Astrocyte of the cerebellum (primary cell): ENCODE measurements at regions not wholly inside any gene's neighbourhood (a gene's known extent, or its start where the extent isn't known, plus 50 kb on each side); places are given as distances from the start of the nearest gene placed in this dataset.
"Not testable (repeated sequence)": the region's sequence is repeated elsewhere in the genome, so short reads cannot be mapped to it uniquely, and the experiment has no call there.

ENCODE experiments used
- DNase-seq: peaks from one replicate; pipeline ENCODE4 v3.0.0-alpha.2; 2011; ENCODE audit warnings: low read depth
- H3K4me3 ChIP-seq: 2 replicates; pipeline ENCODE4 v1.5.1; 2011; ENCODE audit warnings: mild to moderate bottlenecking, low read depth, low read length, moderate library complexity
- in situ Hi-C: cut with HindIII; loops from 2 replicates; pipeline ENCODE4 v1.10.0; 2017; ENCODE audit warnings: low sequenced_read_pairs
- TF ChIP-seq, protein P1 (sequence below): IDR thresholded peaks from 2 replicates; pipeline ENCODE4 v1.5.1; 2012; ENCODE audit warnings: low read length, low read depth, moderate library complexity, mild to moderate bottlenecking; ENCODE audit errors: missing control alignments

DNA sequence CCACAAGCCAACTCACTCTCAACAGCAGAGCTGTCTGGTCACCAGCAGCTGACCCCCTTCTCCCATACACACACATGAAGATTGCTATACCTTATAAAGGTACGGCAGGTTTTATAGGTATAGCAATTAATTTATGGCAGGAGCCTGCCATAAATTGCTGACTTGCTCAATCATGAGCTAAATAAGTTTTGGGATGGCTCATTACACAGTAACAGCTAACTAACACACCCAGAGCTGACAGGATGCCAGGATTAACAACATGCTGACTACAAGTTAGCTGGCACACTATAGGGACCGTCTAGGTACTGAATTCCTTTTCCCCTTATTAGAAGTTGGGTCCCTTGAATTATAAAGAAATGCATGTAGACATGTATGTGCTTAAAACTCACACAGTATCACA, 150.3 kb upstream of the KCNJ18 start:
- no peak overlapping the region for H3K4me3 ChIP-seq
- TF ChIP-seq, protein P1, sequence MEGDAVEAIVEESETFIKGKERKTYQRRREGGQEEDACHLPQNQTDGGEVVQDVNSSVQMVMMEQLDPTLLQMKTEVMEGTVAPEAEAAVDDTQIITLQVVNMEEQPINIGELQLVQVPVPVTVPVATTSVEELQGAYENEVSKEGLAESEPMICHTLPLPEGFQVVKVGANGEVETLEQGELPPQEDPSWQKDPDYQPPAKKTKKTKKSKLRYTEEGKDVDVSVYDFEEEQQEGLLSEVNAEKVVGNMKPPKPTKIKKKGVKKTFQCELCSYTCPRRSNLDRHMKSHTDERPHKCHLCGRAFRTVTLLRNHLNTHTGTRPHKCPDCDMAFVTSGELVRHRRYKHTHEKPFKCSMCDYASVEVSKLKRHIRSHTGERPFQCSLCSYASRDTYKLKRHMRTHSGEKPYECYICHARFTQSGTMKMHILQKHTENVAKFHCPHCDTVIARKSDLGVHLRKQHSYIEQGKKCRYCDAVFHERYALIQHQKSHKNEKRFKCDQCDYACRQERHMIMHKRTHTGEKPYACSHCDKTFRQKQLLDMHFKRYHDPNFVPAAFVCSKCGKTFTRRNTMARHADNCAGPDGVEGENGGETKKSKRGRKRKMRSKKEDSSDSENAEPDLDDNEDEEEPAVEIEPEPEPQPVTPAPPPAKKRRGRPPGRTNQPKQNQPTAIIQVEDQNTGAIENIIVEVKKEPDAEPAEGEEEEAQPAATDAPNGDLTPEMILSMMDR = no peak
- in situ Hi-C loops = loop anchor here (25.0 kb wide), 1 partner anchor 255 kb away; the partner anchor contains the start of gene MAP2K3
- no peak for DNase-seq

DNA sequence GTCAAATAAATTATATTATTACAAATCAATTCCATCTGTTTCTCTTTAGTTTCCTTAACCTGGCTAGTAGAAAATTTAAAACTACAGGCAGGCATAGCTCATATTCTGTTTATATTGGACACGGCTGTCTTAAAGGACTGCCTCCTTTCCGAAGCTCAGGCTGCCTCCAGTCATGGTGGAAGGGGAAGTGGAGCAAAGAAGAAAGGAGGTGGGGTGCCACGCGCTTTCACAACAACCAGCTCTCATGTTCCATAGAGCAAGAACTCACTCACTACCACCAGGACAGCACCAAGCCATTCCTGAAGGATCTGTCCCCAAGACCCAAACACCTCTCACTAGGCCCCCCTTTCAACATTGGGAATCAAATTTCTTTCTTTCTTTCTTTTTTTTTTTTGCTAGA, 149.3 kb upstream of the KCNJ18 start:
- TF ChIP-seq, protein P1 = no peak
- no peak for DNase-seq
- in situ Hi-C loops = loop anchor here (25.0 kb wide), 1 partner anchor 256 kb away; the partner anchor contains the start of gene MAP2K3
- no peak overlapping the region for H3K4me3 ChIP-seq

DNA sequence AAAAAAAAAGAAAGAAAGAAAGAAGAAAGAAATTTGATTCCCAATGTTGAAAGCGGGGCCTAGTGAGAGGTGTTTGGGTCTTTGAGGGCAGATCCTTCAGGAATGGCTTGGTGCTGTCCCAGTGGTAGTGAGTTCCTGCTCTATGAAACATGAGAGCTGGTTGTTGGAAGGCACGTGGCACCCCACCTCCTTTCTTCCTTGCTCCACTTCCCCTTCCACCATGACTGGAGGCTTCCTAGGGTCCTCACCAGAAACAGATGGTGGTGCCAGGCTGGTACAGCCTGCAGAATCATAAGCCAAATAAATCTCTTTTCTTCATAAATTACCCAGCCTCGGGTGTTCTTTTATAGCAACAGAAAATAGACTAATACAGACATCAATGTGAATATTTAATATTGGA, 147.3 kb upstream of the KCNJ18 start:
- in situ Hi-C loops = loop anchor here (25.0 kb wide), 1 partner anchor 258 kb away; the partner anchor contains the start of gene MAP2K3
- TF ChIP-seq, protein P1 = no peak
- no peak overlapping the region for H3K4me3 ChIP-seq
- DNase-seq = no peak

DNA sequence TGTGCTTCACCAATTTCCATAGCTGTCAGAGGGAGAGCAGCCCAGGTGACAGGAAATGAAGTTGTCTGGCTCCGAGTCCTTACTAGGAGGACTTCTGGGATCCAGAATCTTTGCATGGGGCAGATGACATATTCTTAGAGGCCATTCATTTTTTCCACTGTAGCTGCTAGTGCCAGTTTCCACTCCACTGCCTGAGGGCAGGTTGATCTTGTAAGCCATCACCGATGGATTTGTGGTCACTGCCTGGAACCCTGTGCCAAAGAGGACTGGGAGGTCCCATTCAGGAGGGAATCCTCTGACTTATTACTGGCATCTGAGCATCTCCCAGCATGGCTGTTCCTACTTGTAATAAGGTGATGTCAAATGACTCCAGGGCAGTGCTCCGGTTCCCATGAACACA, 144.1 kb upstream of the KCNJ18 start:
- in situ Hi-C loops = loop anchor here (25.0 kb wide), 1 partner anchor 261 kb away; the partner anchor contains the start of gene MAP2K3
- no peak overlapping the region for H3K4me3 ChIP-seq
- TF ChIP-seq, protein P1 = no peak
- DNase-seq = no peak

DNA sequence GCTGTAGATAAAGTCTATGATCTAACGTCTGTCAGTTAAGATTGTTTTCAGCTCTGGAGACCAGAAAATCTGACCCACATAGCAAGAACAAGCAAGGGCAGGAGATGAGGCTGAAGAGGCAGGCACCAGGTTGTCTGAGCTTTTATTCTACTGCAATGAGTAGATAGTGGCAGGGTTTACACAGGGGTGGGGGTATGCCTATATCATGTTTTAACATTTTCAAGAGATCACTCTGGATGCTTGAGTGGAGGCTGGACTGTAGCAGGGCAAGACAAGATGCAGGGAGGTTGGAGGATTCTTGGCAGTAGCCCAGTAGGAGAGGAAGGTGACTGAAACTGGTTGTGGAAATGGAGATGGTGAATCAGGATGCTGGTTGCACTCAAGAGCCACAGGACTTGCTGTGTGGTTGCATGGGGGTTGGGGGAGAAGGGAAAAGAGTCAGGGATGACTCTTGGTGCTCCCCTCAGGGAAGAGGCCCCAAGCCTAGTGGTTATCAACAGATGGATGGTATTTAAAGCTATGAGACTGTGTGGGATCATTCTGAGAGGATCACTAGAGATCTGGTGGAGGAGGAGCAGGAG, 143.1 kb upstream of the KCNJ18 start:
- DNase-seq = no peak
- in situ Hi-C loops = loop anchor here (25.0 kb wide), 1 partner anchor 262 kb away; the partner anchor contains the start of gene MAP2K3
- TF ChIP-seq, protein P1 = no peak
- H3K4me3 ChIP-seq = peak overlapping the region; percentile 4

DNA sequence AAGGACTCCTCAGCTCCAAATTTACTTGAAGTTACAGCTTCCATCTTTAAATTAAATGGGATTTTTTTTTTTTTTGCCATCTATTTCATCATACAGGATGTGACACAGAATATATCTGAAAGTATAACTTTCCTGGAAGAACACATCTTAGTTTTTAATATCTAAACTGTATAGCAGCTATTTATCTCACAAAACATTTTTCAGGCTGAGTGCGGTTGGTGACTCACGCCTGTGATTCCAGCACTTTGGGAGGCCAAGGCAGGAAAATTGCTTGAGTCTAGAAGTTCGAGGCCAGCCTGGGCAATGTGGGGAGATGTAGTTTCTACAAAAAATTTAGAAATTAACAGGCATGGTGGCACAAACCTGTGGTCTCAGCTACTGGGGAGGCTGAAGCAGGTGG, 142.3 kb upstream of the KCNJ18 start:
- peak overlapping the region; percentile 71 for H3K4me3 ChIP-seq
- in situ Hi-C loops, DNase-seq: not testable (repeated sequence)

DNA sequence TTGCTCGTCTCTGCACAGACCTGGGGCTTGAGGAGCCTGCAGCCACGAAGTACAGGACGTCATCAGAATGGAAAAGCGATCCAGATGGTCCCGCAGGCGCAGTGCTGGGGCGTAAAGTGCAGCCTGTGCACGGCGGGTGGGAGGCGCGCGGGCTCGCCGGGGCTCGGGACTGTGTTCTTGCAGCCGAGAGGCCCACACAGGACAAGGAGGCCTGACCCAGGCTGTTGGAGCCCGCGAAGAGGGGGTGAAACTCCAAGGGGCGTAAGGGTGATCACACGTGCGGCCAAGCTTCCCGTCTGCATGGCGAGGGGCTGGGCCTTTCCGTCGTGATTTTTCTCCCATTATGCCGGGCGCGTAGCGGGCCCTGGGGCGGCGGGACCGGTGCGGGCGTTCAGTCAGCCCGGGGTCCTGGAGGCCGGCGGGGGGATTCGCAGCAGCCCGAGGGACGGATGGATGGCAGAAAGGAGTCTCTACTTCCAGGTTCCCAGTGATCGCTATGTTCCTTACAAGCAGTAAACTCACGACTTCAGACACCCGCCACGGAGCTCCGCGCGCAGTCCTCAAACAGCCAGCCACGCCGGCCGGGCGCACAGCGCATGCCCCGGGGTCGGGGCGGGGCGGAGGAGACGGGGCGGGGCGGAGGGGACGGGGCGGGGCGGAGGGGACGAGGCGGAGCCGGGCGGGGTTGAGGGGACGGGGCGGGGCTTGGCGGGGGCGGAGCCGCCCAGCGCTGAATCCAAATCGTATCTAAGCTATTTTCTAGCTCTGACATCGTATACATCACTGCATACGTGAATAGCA, 141.0 kb upstream of the KCNJ18 start:
- TF ChIP-seq, protein P1 = no peak
- H3K4me3 ChIP-seq = peak overlapping the region; percentile 71
- in situ Hi-C loops = no loop called here
- peak; percentile 56 for DNase-seq

DNA sequence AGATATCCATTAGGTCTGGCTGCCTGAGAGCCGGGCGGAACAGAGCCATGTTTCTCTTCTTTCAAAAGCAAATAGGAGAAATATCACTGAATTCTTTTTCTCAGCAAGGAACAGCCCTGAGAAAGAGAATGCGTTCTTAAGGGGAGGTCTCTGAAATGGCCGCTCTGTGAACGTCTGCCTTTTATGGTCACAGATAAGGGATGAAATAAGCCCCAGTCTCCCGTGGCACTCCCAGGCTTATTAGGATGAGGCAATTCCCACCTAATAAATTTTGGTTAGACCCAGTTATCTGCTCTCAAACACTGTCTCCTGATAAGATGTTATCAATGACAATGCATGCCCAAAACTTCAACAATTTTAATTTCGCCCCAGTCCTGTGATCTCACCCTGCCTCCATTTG, 133.4 kb upstream of the KCNJ18 start:
- in situ Hi-C loops = not testable (repeated sequence)

More for the DNA sequence above, 133.4 kb upstream of the KCNJ18 start:
- DNase-seq, H3K4me3 ChIP-seq: not testable (repeated sequence)
